ENCODE measurements at regions not wholly inside any gene's neighbourhood (a gene's known extent, or its start where the extent isn't known, plus 50 kb on each side); places are given as distances from the start of the nearest gene placed in this dataset.

- no peak for DNase-seq
These were observed 1052.8 kb downstream of the NAALADL2 start for GRCh38 chr3:175911937-175912336.

GRCh38 chr3:175902226-175902625, 1043.1 kb downstream of the NAALADL2 start:
- DNase-seq, result no peak

GRCh38 chr3:175898194-175898593, 1039.1 kb downstream of the NAALADL2 start:
- DNase-seq, result no peak

GRCh38 chr3:175896655-175897054, 1037.5 kb downstream of the NAALADL2 start:
- no peak for DNase-seq

- DNase-seq, result no peak
These were observed 1036.6 kb downstream of the NAALADL2 start for GRCh38 chr3:175895731-175896130.

GRCh38 chr3:175893566-175893965, 1034.4 kb downstream of the NAALADL2 start:
- no peak for DNase-seq

GRCh38 chr3:175890066-175890465, 1030.9 kb downstream of the NAALADL2 start:
- DNase-seq, result no peak

GRCh38 chr3:175885231-175885766, 1026.2 kb downstream of the NAALADL2 start:
- no peak for DNase-seq

GRCh38 chr3:175879417-175879816, 1020.3 kb downstream of the NAALADL2 start:
- DNase-seq, result no peak

- DNase-seq, result no peak
These were observed 1010.3 kb downstream of the NAALADL2 start for GRCh38 chr3:175869404-175869803.

- DNase-seq, result no peak
These were observed 1009.5 kb downstream of the NAALADL2 start for GRCh38 chr3:175868626-175869025.

- no peak for DNase-seq
These were observed 1006.6 kb downstream of the NAALADL2 start for GRCh38 chr3:175865724-175866123.

GRCh38 chr3:175861916-175862315, 1002.8 kb downstream of the NAALADL2 start:
- DNase-seq, result no peak
